Fibroblast of villous mesenchyme (primary cell): ENCODE measurements at regions not wholly inside any gene's neighbourhood (a gene's known extent, or its start where the extent isn't known, plus 50 kb on each side); places are given as distances from the start of the nearest gene placed in this dataset.

Experiments used
- DNase-seq: peaks from one replicate; pipeline ENCODE4 v3.0.0-alpha.2; 2010; ENCODE audit warnings: low read depth
- H3K4me3 ChIP-seq: 2 replicates; pipeline ENCODE4 v1.5.1; 2011; ENCODE audit warnings: low read depth, mild to moderate bottlenecking, low read length
- CTCF ChIP-seq: IDR thresholded peaks from 2 replicates; pipeline ENCODE4 v1.5.1; 2012; ENCODE audit warnings: low read depth, mild to moderate bottlenecking, low read length; ENCODE audit not compliant: insufficient read depth

DNA sequence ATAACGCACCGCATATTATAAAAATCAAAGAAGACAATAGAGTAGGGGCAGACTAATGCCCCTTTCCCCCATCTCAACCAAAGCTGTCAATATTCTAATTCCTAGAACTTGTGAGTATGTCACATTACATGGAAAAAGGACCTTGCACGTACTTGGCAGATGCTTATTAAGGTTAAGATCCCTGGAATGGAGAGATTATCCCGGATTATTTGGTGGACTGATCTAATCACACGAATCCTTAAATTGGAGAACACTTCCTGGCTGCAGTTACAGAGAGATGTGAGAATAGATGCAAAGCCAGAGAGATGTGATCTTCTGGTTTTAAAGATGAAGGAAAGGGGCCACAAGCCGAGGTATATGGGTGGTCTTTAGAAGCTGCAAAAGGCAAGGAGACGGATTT is 548.7 kb downstream of the SPRY1 start:
- DNase-seq: no peak
- TF ChIP-seq CTCF: no peak
- H3K4me3 ChIP-seq: no peak overlapping the region

DNA sequence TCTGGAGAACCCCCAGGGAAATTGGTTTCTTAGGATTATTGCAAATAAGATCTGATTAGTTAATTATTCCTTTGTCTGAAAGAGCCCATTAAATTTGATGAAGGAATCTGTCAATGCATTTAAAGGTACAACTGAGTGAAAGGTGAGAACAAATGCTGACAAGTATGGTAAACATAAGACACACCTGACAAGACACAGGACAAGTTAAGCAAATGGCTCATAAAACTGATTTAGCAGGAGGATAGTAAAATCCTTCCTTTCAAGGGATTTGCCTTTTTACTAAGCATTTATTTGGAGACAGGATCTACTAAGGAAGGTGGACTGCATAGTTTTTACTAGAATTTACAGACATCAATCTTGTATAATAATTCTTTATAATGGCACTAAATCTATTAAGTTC is 553.9 kb downstream of the SPRY1 start:
- TF ChIP-seq CTCF: no peak
- no peak for DNase-seq
- H3K4me3 ChIP-seq: no peak overlapping the region

- DNase-seq: no peak
- no peak overlapping the region for H3K4me3 ChIP-seq
- no peak for TF ChIP-seq CTCF
These were observed 556.1 kb downstream of the SPRY1 start for GRCh38 chr4:123952530-123953274.

DNA sequence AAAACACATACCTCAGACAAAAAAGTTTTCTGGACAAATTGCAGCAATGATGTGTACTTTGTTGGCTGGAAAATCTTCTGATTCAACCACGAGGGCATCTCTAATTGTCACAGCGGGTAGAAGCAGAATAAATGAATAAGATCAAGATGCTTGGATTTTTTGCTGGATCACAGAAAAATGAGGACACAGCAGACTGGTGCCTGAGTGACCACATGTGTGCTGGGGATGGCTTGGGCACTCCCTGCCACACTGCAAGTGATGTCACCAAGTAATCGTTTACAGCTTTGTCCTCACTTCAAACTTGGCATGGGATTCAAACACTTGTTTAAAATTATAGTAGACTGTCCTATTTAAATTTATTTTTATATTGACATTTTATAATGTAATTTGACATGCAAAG is 557.0 kb downstream of the SPRY1 start:
- no peak overlapping the region for H3K4me3 ChIP-seq
- DNase-seq: no peak
- TF ChIP-seq CTCF: no peak

DNA sequence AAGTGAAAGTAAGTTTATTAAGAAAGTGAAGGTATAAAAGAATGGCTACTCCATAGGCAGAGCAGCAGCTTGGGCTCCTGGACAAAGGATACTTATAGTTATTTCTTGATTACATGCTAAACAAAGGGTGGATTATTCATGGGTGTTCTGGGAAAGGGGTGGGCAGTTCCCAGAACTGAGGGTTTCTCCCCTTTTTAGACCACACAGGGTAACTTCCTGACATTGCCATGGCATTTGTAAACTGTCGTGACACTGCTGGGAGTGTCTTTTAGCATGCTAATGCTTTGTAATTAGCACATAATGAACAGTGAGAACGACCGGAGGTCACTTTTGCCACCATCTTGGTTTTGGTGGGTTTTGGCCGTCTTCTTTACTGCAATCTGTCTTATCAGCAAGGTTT is 557.6 kb downstream of the SPRY1 start:
- no peak for DNase-seq
- no peak overlapping the region for H3K4me3 ChIP-seq
- no peak for TF ChIP-seq CTCF

- no peak for DNase-seq
- no peak for TF ChIP-seq CTCF
- no peak overlapping the region for H3K4me3 ChIP-seq
These were observed 558.7 kb downstream of the SPRY1 start for GRCh38 chr4:123955167-123955800.
